ENCODE measurements at regions not wholly inside any gene's neighbourhood (a gene's known extent, or its start where the extent isn't known, plus 50 kb on each side); places are given as distances from the start of the nearest gene placed in this dataset.
A peak's percentile ranks its signal among the peaks of the same experiment; 100 is the strongest.

DNA sequence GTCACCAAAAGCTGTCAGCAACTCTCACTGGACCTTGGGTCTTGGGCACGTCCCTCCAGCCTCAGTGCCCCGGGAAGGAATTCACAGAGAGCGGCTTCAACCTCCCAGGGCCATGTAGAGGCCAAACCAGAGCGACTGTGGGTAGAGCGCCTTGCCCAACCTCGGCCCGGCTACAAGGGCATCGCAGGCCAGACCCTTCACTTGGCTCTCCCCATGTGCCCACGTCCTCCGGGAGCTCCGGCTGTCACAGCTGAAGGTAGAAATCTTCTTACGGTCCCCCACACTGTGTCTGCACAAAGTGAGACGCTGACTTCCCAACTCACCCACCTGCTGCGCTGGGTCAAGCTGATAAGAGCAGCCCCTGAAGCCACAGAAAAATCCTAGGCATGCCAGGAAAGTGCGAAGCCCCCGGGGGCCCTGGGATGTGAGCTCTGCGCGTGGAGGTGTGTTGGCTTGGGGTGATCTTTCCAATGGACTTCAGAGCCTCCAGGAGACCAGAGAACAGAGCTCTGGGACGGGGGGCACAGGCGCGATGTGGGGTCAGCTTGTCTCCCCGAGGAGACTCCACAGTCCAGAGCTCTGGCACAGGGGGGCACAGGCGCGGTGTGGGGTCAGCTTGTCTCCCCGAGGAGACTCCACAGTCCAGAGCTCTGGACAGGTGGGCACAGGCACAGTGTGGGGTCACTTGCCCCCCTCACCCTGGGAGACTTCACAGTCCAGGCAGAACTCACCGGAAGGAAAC is 105.5 kb downstream of the RTP5 start:
- ATAC-seq (peak; percentile 19), DNase-seq (no peak)
- no peak overlapping the region for H3K4me3 ChIP-seq
- H3K36me3 ChIP-seq = no peaks in the 10 kb centered on the region
- no peaks in the 10 kb centered on the region for H3K4me1 ChIP-seq
- intact Hi-C loops (cut with DNase I) = no loop called here
- no peaks in the 10 kb centered on the region for H3K27me3 ChIP-seq
- H3K27ac ChIP-seq = no peak overlapping the region
- H3K9me3 ChIP-seq = no peaks in the 10 kb centered on the region
- TF ChIP-seq, protein P1, sequence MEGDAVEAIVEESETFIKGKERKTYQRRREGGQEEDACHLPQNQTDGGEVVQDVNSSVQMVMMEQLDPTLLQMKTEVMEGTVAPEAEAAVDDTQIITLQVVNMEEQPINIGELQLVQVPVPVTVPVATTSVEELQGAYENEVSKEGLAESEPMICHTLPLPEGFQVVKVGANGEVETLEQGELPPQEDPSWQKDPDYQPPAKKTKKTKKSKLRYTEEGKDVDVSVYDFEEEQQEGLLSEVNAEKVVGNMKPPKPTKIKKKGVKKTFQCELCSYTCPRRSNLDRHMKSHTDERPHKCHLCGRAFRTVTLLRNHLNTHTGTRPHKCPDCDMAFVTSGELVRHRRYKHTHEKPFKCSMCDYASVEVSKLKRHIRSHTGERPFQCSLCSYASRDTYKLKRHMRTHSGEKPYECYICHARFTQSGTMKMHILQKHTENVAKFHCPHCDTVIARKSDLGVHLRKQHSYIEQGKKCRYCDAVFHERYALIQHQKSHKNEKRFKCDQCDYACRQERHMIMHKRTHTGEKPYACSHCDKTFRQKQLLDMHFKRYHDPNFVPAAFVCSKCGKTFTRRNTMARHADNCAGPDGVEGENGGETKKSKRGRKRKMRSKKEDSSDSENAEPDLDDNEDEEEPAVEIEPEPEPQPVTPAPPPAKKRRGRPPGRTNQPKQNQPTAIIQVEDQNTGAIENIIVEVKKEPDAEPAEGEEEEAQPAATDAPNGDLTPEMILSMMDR (IDR thresholded peaks at IDR 0.05) = no peak

DNA sequence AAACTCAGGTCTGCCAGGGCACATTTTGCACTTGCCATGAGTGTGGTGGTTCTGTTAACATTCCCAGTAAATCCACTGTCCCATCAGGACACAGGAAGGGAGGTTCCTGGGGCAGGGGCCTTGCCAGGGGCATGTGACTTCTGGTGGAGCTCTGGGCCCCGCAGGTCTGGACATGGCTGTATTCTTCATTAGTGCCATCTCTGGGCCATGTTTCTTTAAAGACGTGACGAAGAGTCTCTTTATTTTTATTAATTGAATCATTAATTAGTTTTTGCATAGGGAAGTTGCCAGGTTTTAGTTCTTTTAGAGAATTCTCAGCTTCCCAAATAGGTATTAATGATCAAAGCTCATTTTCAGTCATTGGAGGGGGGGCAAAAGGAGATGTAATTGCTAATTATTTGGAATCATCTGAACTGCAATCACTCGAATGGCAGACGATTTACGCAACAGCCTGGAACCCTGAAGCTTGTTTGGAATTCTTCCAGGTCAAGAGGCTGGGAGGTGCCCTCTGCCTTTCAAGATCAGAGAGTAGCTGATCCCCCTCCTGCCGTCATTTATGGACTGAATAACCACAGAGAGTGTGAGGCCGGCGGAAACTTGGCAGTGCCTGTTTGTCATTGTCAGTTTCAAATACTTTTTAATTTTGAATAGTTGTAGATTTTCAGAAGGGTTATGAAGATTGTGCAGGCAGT is 106.2 kb downstream of the RTP5 start:
- TF ChIP-seq, protein P1 (IDR thresholded peaks at IDR 0.05) = no peak
- H3K9me3 ChIP-seq = no peaks in the 10 kb centered on the region
- H3K36me3 ChIP-seq = no peaks in the 10 kb centered on the region
- DNase-seq (no peak), ATAC-seq (no peak)
- no peaks in the 10 kb centered on the region for H3K27me3 ChIP-seq
- H3K27ac ChIP-seq = no peak overlapping the region
- H3K4me3 ChIP-seq = no peak overlapping the region
- no peaks in the 10 kb centered on the region for H3K4me1 ChIP-seq
- intact Hi-C loops (cut with DNase I) = no loop called here

DNA sequence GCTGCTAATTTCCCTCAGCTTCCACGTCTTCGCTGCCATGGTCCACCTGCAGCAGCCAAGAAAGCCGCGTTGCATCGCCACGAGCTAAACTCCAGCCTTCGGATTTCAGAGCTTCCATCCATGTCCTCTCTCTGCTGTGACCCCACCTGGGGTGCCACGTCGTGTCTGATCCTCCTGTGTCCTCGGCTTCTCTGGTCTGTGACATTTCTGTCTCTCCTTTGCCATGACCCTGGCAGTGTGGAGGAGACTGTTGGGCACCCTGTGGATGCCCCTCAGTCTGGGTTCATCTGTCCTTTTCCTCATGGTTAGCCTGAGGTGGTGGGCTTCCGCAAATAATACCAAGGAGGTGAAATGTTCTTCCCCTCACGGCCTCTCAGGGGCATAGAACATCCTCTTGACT is 106.8 kb downstream of the RTP5 start:
- TF ChIP-seq, protein P1 (IDR thresholded peaks at IDR 0.05) = no peak
- no peak for ATAC-seq
- Histone ChIP-seq H3K4me3 (no peak overlapping the region), H3K27ac (no peak overlapping the region), H3K27me3 (no peaks in the 10 kb centered on the region), H3K4me1 (no peaks in the 10 kb centered on the region), H3K9me3 (no peaks in the 10 kb centered on the region), H3K36me3 (no peaks in the 10 kb centered on the region)
- intact Hi-C loops (cut with DNase I) = no loop called here
- DNase-seq = no peak

DNA sequence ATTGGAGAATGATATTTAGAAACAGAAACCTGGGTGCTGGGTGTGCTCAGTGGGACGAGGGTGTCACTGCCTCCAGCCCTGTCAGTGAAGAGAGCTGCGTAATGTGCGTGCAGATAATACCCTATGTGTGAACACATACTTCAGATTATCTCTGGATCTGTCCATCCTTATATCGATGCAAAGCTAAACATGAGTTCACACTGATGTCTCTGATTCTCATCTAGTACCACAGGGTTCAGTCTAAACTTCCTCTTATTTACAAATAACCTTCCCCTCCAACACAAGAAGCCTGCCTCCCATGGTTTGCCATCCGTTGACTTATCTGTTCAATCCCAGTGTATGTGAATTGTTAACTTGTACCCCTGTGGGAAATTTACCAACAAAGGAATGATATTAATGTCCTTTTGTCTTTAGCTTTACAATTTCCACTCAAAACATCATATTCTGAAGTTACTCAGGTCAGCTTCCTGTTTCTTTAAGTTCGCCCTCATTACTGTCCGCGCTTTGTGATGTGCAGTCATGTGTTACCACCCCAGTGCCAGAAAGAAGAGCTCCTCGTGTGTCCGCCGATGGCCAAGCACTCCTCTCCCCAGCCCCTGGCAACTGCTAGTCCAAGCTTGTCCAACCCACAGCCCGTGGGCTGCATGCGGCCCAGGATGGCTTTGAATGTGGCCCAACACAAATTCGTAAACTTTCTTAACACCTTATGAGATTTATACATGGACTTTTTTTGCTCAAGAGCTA is 108.2 kb downstream of the RTP5 start:
- ATAC-seq (no peak), DNase-seq (no peak)
- Histone ChIP-seq H3K27ac (no peak overlapping the region), H3K27me3 (no peaks in the 10 kb centered on the region), H3K4me3 (no peak overlapping the region), H3K9me3 (no peaks in the 10 kb centered on the region), H3K36me3 (no peaks in the 10 kb centered on the region), H3K4me1 (no peaks in the 10 kb centered on the region)
- intact Hi-C loops (cut with DNase I) = no loop called here
- TF ChIP-seq, protein P1 (IDR thresholded peaks at IDR 0.05) = no peak

DNA sequence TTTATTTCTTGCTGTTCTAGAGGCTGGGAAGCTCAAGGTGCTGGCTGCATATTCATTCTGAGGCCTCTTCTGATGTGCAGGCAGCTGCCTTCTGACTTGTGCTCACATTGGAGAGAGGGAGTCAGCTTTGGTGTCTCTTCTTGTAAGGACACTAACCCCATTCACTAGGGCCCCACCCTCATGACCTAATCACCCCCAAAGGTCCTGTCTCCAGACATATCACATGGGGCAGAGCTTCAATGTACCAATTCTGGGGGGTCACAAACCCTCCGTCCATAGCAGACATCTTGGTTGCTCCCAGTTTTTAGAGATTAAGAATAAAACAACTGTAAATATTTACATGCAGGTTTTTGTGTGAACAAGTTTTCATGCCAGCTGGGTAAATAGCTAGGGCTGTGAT is 109.1 kb downstream of the RTP5 start:
- TF ChIP-seq, protein P1 (IDR thresholded peaks at IDR 0.05) = no peak
- Histone ChIP-seq H3K36me3 (no peaks in the 10 kb centered on the region), H3K27me3 (no peaks in the 10 kb centered on the region), H3K9me3 (no peaks in the 10 kb centered on the region), H3K4me3 (no peak overlapping the region), H3K27ac (no peak overlapping the region), H3K4me1 (no peaks in the 10 kb centered on the region)
- no peak for ATAC-seq
- intact Hi-C loops (cut with DNase I) = no loop called here
- DNase-seq = no peak
